Activated CD4-positive, alpha-beta T cell treated with anti-CD3 and anti-CD28 coated beads, Interleukin-2, amount 10 ng/mL, durations not matched to agents 7 days and 5 days (primary cell): ENCODE measurements at regions not wholly inside any gene's neighbourhood (a gene's known extent, or its start where the extent isn't known, plus 50 kb on each side); places are given as distances from the start of the nearest gene placed in this dataset.

Experiments used
- CTCF ChIA-PET: fragments of 350-600 bp; sonication (Branson Sonifier 250); formaldehyde crosslinking; loops from one replicate; lab custom pipeline; 2021; ENCODE audit warnings: antibody characterized with exemption; lab: Charles Lee
- POLR2A ChIA-PET: fragments of 350-600 bp; sonication (Branson Sonifier 250); formaldehyde crosslinking; loops from one replicate; lab custom pipeline; 2021; ENCODE audit warnings: antibody characterized with exemption; lab: Charles Lee
- DNase-seq: peaks from one replicate; pipeline ENCODE4 v3.0.0-alpha.2; 2020
- H3K27ac Mint-ChIP-seq: one replicate; pipeline ENCODE4 v1.8.0; 2021; ENCODE audit warnings: mild to moderate bottlenecking, moderate library complexity, mixed read lengths
- H3K27me3 Mint-ChIP-seq: one replicate; pipeline ENCODE4 v1.8.0; 2021; ENCODE audit warnings: mixed read lengths
- H3K36me3 Mint-ChIP-seq: one replicate; pipeline ENCODE4 v1.8.0; 2021; ENCODE audit warnings: low read depth, mixed read lengths
- H3K4me1 Mint-ChIP-seq: one replicate; pipeline ENCODE4 v1.8.0; 2021; ENCODE audit warnings: mixed read lengths
- H3K4me3 Mint-ChIP-seq: one replicate; pipeline ENCODE4 v1.8.0; 2021; ENCODE audit warnings: mild to moderate bottlenecking, moderate library complexity, mixed read lengths
- H3K9me3 Mint-ChIP-seq: one replicate; pipeline ENCODE4 v1.8.0; 2021; ENCODE audit warnings: mixed read lengths

- H3K9me3 Mint-ChIP-seq, result peaks cover 6% of the 10 kb centered on the region
- CTCF ChIA-PET, result no interaction called here
- H3K4me1 Mint-ChIP-seq, result peaks cover 46% of the 10 kb centered on the region
Observed at GRCh38 chr2:12047761-12048160, 301.3 kb downstream of the LPIN1 start.

GRCh38 chr2:12048550-12048949 is 302.1 kb downstream of the LPIN1 start:
- H3K4me3 Mint-ChIP-seq, result no peak overlapping the region
- ChIA-PET POLR2A (no interaction called here), CTCF (no interaction called here)
- no peak overlapping the region for H3K27ac Mint-ChIP-seq
- DNase-seq, result no peak
- H3K36me3 Mint-ChIP-seq, result peaks cover 3% of the 10 kb centered on the region
- H3K27me3 Mint-ChIP-seq, result peaks cover 3% of the 10 kb centered on the region
- peaks cover 2% of the 10 kb centered on the region for H3K9me3 Mint-ChIP-seq
- peaks cover 38% of the 10 kb centered on the region for H3K4me1 Mint-ChIP-seq

More at GRCh38 chr2:12047761-12048160, 301.3 kb downstream of the LPIN1 start:
- POLR2A ChIA-PET, result no interaction called here
- Mint-ChIP-seq H3K27ac (no peak overlapping the region), H3K4me3 (no peak overlapping the region), H3K36me3 (peaks cover 7% of the 10 kb centered on the region), H3K27me3 (peaks cover 3% of the 10 kb centered on the region)
- DNase-seq, result no peak

GRCh38 chr2:12050396-12050795 is 304.0 kb downstream of the LPIN1 start:
- DNase-seq, result no peak
- H3K27ac Mint-ChIP-seq, result no peak overlapping the region
- ChIA-PET POLR2A (no interaction called here), CTCF (interaction anchor here (1.2 kb wide), 1 partner anchor 29 kb away, joined by 3 read pairs; no protein-coding TSS in a partner anchor)
- no peak overlapping the region for H3K4me3 Mint-ChIP-seq
- no peaks in the 10 kb centered on the region for H3K36me3 Mint-ChIP-seq
- H3K9me3 Mint-ChIP-seq, result peaks cover 8% of the 10 kb centered on the region
- peaks cover 9% of the 10 kb centered on the region for H3K27me3 Mint-ChIP-seq
- H3K4me1 Mint-ChIP-seq, result peaks cover 19% of the 10 kb centered on the region

GRCh38 chr2:12051831-12052230 is 305.4 kb downstream of the LPIN1 start:
- H3K4me3 Mint-ChIP-seq, result no peak overlapping the region
- H3K9me3 Mint-ChIP-seq, result peaks cover 8% of the 10 kb centered on the region
- H3K27ac Mint-ChIP-seq, result no peak overlapping the region
- H3K4me1 Mint-ChIP-seq, result peaks cover 9% of the 10 kb centered on the region
- DNase-seq, result no peak
- CTCF ChIA-PET, result no interaction called here
- peaks cover 11% of the 10 kb centered on the region for H3K27me3 Mint-ChIP-seq
- POLR2A ChIA-PET, result no interaction called here
- no peaks in the 10 kb centered on the region for H3K36me3 Mint-ChIP-seq

- no peak overlapping the region for H3K4me3 Mint-ChIP-seq
- H3K27me3 Mint-ChIP-seq, result peaks cover 11% of the 10 kb centered on the region
- no peak overlapping the region for H3K27ac Mint-ChIP-seq
- H3K4me1 Mint-ChIP-seq, result peaks cover 10% of the 10 kb centered on the region
- H3K36me3 Mint-ChIP-seq, result no peaks in the 10 kb centered on the region
- no peak for DNase-seq
- H3K9me3 Mint-ChIP-seq, result peaks cover 8% of the 10 kb centered on the region
- POLR2A ChIA-PET, result no interaction called here
- CTCF ChIA-PET, result no interaction called here
Observed at GRCh38 chr2:12052796-12053195, 306.4 kb downstream of the LPIN1 start.

GRCh38 chr2:12054956-12055618 is 308.7 kb downstream of the LPIN1 start:
- ChIA-PET POLR2A (no interaction called here), CTCF (no interaction called here)
- Mint-ChIP-seq H3K9me3 (peaks cover 8% of the 10 kb centered on the region), H3K4me1 (peaks cover 9% of the 10 kb centered on the region), H3K27me3 (peaks cover 13% of the 10 kb centered on the region), H3K4me3 (no peak overlapping the region), H3K36me3 (no peaks in the 10 kb centered on the region), H3K27ac (no peak overlapping the region)
- DNase-seq, result no peak

- no peak overlapping the region for H3K27ac Mint-ChIP-seq
Observed at GRCh38 chr2:12057436-12058166, 311.2 kb downstream of the LPIN1 start.

GRCh38 chr2:12059616-12060441 is 313.4 kb downstream of the LPIN1 start:
- no peak for DNase-seq
- ChIA-PET POLR2A (no interaction called here), CTCF (interaction anchor here (1.3 kb wide), 1 partner anchor 49 kb away, joined by 3 read pairs; no protein-coding TSS in a partner anchor)
- Mint-ChIP-seq H3K27me3 (peaks cover 8% of the 10 kb centered on the region), H3K36me3 (no peaks in the 10 kb centered on the region), H3K27ac (no peak overlapping the region), H3K9me3 (peaks cover 5% of the 10 kb centered on the region), H3K4me1 (peaks cover 3% of the 10 kb centered on the region), H3K4me3 (no peak overlapping the region)

More at GRCh38 chr2:12057436-12058166, 311.2 kb downstream of the LPIN1 start:
- H3K27me3 Mint-ChIP-seq, result peaks cover 13% of the 10 kb centered on the region
- POLR2A ChIA-PET, result no interaction called here
- no peaks in the 10 kb centered on the region for H3K36me3 Mint-ChIP-seq
- CTCF ChIA-PET, result interaction anchor here (0.5 to 1.1 kb wide), 2 partner anchors 9 to 119 kb away, joined by 3 read pairs; no protein-coding TSS in a partner anchor
- H3K4me3 Mint-ChIP-seq, result no peak overlapping the region
- H3K9me3 Mint-ChIP-seq, result peaks cover 8% of the 10 kb centered on the region
- no peak for DNase-seq
- peaks cover 3% of the 10 kb centered on the region for H3K4me1 Mint-ChIP-seq

- no peak for DNase-seq
- no peak overlapping the region for H3K4me3 Mint-ChIP-seq
- H3K27me3 Mint-ChIP-seq, result peaks cover 5% of the 10 kb centered on the region
- no peaks in the 10 kb centered on the region for H3K36me3 Mint-ChIP-seq
- H3K9me3 Mint-ChIP-seq, result peaks cover 5% of the 10 kb centered on the region
- POLR2A ChIA-PET, result no interaction called here
- H3K27ac Mint-ChIP-seq, result no peak overlapping the region
- CTCF ChIA-PET, result interaction anchor here (0.9 kb wide), 1 partner anchor 49 kb away, joined by 3 read pairs; no protein-coding TSS in a partner anchor
- H3K4me1 Mint-ChIP-seq, result peaks cover 3% of the 10 kb centered on the region
Observed at GRCh38 chr2:12060886-12061285, 314.5 kb downstream of the LPIN1 start.

- Mint-ChIP-seq H3K9me3 (peaks cover 5% of the 10 kb centered on the region), H3K4me3 (no peak overlapping the region), H3K27ac (no peak overlapping the region), H3K4me1 (peaks cover 3% of the 10 kb centered on the region), H3K27me3 (peaks cover 5% of the 10 kb centered on the region), H3K36me3 (no peaks in the 10 kb centered on the region)
- CTCF ChIA-PET, result interaction anchor here (0.9 kb wide), 1 partner anchor 48 kb away, joined by 3 read pairs; no protein-coding TSS in a partner anchor
- POLR2A ChIA-PET, result no interaction called here
- no peak for DNase-seq
Observed at GRCh38 chr2:12061286-12062052, 315.0 kb downstream of the LPIN1 start.

GRCh38 chr2:12062053-12062395 is 315.6 kb downstream of the LPIN1 start:
- Mint-ChIP-seq H3K4me1 (peaks cover 3% of the 10 kb centered on the region), H3K4me3 (no peak overlapping the region), H3K9me3 (peaks cover 5% of the 10 kb centered on the region), H3K27me3 (peaks cover 5% of the 10 kb centered on the region), H3K36me3 (no peaks in the 10 kb centered on the region), H3K27ac (no peak overlapping the region)
- ChIA-PET CTCF (no interaction called here), POLR2A (no interaction called here)
- DNase-seq, result no peak

GRCh38 chr2:12063210-12063609 is 316.8 kb downstream of the LPIN1 start:
- CTCF ChIA-PET, result interaction anchor here (0.8 kb wide), 1 partner anchor 9 kb away, joined by 3 read pairs; no protein-coding TSS in a partner anchor
- Mint-ChIP-seq H3K4me3 (no peak overlapping the region), H3K9me3 (peaks cover 5% of the 10 kb centered on the region), H3K27me3 (peaks cover 5% of the 10 kb centered on the region), H3K36me3 (no peaks in the 10 kb centered on the region), H3K4me1 (no peaks in the 10 kb centered on the region), H3K27ac (no peak overlapping the region)
- POLR2A ChIA-PET, result no interaction called here
- DNase-seq, result no peak
